Sigmoid colon (tissue), 4 donors: ENCODE measurements at regions not wholly inside any gene's neighbourhood (a gene's known extent, or its start where the extent isn't known, plus 50 kb on each side); places are given as distances from the start of the nearest gene placed in this dataset.

ENCODE experiments used
- POLR2AphosphoS5 ChIP-seq, 4 donors: sonication (generic); formaldehyde crosslinking; IDR thresholded peaks; one replicate each; pipeline ENCODE4 v1.6.1; 2017; ENCODE audit warnings: antibody characterized with exemption in 4 of 4
- TF ChIP-seq, protein P1 (sequence below), 4 experiments: fragments of 450-650 bp in 3 of 4; fragments of 200-600 bp in 1 of 4; IDR thresholded peaks; one replicate each; pipeline ENCODE4 v1.5.1; 2016 to 2019; ENCODE audit warnings: antibody characterized with exemption in 4 of 4, mild to moderate bottlenecking in 3 of 4, moderate library complexity in 2 of 4

DNA sequence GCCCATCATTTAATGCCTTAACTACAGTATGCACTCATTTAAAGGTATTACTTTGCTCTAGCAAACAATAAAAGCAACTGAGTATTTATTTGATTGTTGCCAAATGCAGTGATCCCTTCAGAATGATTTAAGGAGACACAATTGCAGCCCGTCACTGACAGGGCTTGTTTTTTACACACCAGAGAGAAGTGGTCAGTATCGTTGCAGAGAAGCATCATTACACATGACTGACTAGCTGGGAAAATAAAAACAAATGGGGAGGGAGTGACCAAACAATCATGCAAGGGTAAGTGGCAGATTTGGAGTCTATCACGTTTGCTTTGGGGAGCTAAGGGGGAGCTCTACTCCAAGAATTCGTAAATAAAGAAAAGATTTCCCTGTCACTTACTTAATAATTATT is 1685.3 kb upstream of the TENM3 start:
- TF ChIP-seq, protein P1, sequence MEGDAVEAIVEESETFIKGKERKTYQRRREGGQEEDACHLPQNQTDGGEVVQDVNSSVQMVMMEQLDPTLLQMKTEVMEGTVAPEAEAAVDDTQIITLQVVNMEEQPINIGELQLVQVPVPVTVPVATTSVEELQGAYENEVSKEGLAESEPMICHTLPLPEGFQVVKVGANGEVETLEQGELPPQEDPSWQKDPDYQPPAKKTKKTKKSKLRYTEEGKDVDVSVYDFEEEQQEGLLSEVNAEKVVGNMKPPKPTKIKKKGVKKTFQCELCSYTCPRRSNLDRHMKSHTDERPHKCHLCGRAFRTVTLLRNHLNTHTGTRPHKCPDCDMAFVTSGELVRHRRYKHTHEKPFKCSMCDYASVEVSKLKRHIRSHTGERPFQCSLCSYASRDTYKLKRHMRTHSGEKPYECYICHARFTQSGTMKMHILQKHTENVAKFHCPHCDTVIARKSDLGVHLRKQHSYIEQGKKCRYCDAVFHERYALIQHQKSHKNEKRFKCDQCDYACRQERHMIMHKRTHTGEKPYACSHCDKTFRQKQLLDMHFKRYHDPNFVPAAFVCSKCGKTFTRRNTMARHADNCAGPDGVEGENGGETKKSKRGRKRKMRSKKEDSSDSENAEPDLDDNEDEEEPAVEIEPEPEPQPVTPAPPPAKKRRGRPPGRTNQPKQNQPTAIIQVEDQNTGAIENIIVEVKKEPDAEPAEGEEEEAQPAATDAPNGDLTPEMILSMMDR (IDR thresholded peaks at IDR 0.05) = no peak
- TF ChIP-seq POLR2AphosphoS5 (IDR thresholded peaks at IDR 0.05) = no peak
